Stimulated activated CD4-positive, alpha-beta T cell treated with anti-CD3 and anti-CD28 coated beads, Interleukin-1b, Interleukin-23, amount 100 ng/mL, for 4 hours (primary cell): ENCODE measurements at regions not wholly inside any gene's neighbourhood (a gene's known extent, or its start where the extent isn't known, plus 50 kb on each side); places are given as distances from the start of the nearest gene placed in this dataset.

Experiments
- DNase-seq, 2 donors: peaks; one replicate each; pipeline ENCODE4 v3.0.0-alpha.2; 2020; ENCODE audit warnings: low read depth in 2 of 2

- no peak for DNase-seq
Observed at GRCh38 chr2:19235308-19235707, 123.1 kb downstream of the OSR1 start.

DNA sequence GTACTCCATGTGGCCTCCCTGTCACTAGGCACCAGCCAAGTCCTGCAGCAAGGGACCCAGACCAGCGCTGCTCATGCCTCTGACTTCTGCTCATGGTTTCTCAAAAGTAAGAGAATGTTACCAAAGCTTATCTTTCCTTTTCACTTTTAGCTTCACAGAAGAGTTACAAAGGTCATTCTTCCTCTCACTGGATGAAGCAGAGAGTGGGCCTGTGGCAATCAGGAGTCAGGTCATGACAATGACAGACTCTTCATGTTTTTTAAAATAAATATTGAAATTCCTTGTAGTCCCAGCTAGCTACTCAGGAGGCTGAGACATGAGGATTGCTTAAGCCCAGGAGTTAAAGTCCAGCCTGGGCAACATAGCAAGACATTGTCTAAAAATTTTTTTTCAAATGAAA lies 126.1 kb downstream of the OSR1 start:
- DNase-seq: no peak

DNA sequence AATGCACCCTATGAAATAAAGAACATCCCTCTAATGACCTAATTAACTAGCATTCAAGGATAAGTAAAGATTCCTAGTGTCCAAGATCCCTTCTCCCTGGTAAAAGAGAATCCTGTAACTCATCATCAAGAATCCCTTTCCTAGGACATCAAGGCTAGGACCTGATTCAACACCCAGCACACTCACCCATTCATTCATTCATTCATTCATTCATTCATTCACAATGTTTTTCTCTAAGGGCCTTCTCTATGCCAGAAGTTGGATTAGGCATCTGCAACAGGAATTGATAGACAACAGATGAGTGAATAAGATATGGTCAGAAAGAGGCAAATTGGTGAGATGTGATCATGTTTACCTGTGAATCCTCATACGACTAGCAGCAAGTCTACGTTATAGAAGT lies 126.8 kb downstream of the OSR1 start:
- no peak for DNase-seq

GRCh38 chr2:19230626-19231025 lies 127.8 kb downstream of the OSR1 start:
- DNase-seq: no peak

DNA sequence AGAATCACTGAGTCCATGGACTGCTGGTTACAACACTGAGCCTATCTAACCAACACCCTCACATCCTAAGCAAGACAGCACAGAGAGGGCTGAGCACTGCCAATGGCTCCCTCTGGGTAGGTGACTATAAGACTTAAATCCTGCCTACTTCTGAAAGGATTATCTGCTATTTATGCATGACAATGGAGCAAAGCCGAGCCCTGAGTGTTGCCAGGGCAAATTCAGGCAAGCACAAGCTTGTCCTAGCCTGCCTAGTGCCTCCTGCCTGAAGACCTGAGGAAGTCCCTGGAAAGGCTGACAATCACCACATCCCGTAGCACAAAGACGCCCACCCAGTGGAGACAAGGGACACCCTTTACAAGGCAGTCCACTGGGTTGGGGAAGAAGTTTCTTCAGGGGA lies 129.7 kb downstream of the OSR1 start:
- DNase-seq: no peak

DNA sequence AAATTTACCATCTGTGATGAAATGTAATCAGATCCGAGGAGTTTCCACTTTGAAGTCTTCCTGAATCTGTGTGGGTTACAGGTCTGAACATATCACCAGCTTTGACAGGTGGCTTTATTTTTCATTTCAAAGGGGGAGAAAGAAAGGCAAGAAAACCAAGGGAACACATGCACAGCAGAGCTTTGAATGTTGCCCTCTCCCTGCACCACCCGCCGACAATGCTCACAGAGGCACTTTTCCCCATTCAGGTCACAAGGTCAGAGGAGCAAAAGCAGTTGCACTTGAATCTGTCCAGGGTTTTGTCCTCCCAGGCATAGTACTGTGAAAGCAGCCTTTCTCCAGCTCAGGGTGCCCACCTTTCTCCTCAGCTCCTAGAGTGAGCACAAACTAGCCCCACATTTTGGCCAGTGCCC lies 130.2 kb downstream of the OSR1 start:
- no peak for DNase-seq

GRCh38 chr2:19226871-19227270 lies 131.6 kb downstream of the OSR1 start:
- DNase-seq: no peak

DNA sequence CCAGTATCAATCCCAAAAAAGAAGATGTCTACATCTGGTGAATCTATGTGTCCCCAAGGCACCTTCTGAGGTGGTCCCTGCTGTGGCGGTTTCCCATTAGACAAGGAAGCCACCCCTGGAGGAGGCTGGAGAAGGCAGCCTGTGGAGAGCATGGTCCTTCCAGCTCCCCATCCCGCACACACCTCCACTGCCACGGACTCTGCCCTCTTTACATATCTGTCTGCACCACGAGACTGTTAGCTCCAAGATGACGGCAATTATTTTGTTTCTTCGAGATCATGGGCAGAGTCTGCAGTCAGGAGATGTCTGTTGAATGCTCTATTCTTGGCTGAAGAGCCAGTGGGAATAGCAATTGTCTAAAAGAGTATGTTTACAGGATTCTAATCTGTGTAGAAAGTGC lies 132.0 kb downstream of the OSR1 start:
- DNase-seq: no peak

DNA sequence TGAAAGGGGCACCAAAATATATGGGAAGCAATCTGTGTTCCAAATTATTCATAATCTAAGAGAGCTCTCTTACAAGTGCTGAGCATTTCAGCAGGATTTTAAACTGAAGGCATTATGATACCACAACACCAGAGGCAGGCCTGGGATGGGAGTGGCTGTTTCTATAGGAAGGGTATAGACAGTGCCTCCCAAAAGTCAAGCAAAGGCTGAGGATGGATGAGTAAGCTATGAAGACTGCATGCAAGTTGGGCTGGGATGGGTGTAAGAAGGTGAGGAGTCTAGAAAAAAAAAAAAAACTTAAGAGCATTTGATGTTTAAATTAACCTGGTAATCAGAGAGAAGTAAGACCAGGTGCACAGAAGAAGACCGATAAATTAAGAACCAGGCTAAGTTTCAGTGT lies 132.5 kb downstream of the OSR1 start:
- no peak for DNase-seq

DNA sequence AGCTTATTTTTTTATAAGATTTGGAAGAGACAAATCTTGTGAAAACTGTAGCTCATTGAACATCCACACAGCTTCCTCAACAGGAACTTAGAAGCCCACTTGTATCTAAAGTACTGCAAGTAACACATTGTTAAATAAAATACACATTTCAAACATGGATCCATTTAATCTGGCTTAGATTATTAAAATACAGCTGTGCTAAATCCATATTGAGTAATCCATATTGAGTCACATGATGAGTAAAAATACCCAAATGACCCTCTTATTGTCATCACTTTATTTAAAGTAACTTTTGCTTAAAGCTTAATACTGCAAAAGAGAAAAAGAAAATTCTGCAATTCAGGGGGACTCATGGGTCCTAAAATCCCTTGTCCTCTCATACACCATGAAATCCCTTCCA lies 133.3 kb downstream of the OSR1 start:
- DNase-seq: no peak

- DNase-seq: no peak
Observed at GRCh38 chr2:19224486-19224885, 133.9 kb downstream of the OSR1 start.

DNA sequence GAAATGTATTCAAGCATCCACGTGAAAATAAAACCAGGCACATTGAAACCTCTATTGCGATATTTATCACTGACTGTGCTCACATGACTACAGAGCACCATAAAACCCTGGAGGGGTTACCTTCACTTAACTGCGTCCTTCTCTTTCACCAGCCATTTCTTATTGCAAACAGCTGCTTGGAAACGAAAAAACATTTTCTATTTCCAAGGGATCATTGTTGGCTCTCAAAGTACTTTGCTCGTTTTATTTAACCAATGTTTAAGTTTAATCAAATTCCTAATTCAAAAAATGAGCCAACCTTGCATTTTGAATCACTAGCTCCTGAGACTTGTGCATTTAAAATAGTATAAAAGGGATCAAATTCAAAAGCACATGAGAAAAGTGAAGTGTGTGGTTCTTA lies 134.4 kb downstream of the OSR1 start:
- DNase-seq: no peak

DNA sequence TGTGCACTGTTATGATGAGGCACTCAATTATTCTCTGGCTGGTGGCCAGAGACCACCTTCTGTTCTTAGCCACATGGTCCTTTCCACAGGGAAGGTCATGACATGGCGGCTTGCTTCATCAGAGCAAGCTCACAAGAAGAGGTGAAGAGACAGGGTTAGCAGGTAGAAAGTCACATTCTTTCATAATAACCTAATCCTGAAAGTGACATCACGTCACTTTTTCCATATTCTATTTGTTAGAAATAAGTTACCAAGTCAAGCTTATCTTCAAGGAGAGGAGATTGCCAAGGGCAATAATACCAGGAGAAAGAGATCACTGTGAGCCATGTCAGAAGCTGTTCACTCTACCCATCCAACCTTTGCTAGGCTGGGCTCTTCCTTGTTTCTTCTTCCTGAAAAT lies 139.4 kb downstream of the OSR1 start:
- no peak for DNase-seq

DNA sequence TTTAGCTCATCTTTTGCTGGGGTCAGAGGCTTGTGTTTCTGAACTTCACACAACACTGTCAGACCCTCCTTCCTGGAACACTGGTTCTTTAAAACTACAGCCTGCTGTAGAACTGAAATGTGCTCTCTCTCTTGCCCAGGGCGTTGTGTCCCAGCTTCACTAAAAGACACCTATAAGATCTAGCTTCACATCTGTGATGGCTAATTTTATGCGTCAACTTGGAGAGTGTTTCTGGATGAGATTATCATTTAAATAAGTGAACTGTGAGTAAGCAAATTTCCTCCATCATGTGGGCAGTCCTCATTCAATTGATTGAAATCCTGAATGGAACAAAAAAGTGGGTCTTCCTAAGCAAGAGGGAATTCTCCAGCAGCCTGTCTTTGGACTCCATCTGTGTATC lies 140.3 kb downstream of the OSR1 start:
- DNase-seq: no peak

- DNase-seq: no peak
Observed at GRCh38 chr2:19216676-19217602, 141.5 kb downstream of the OSR1 start.

DNA sequence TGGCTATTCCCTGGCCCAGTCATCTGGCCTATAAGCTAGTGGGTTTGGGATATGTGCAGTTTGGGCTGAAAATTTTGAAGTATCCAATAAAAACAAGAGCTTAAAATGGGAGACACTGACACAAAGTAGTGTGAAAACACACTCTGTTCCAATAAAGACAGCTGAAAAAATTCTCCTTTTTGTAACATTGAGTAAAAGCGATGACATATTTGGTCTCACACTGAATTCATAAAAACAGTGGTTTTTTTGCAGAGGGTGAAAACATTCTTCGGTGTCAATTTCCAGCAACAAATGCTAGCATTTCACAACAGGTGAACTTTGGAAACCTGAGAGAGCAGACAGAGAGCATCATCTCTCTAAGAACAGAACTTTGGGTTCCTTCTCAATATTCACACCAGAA lies 142.2 kb downstream of the OSR1 start:
- no peak for DNase-seq

GRCh38 chr2:19214682-19215391 lies 143.6 kb downstream of the OSR1 start:
- no peak for DNase-seq

- no peak for DNase-seq
Observed at GRCh38 chr2:19209575-19210341, 148.7 kb downstream of the OSR1 start.

DNA sequence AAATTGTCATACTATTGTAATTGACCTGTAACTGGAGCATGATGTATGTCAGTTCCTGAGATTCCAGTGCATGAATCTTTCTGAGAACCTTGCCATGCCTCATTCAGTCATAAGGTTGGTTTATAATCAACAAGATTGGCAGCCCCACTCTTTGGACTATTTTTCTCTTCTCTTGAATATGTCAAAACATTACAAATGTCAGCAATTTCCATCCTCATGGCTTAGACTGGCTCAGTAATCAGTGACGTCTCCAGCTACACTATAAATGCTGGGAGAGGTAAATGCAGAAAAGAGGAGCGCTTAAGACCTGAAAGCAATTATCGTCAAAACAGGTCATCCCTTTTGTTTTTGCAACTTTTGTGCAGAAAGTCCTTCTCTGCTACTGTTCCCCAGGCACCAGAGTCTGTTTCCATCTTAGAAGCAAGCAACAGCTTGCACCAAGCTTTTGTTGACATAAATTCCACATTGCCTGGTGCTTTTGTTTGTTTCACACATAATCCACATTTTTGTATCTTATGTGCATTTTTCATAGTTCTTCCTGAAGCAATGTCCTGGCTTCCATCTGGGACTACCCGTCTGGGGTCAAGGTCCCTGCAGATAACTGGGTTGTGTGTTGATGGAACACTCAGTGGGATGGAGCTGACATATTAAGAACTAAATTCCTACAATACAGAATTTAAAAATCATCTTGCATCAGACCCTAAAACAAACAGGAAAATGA lies 149.8 kb downstream of the OSR1 start:
- no peak for DNase-seq

DNA sequence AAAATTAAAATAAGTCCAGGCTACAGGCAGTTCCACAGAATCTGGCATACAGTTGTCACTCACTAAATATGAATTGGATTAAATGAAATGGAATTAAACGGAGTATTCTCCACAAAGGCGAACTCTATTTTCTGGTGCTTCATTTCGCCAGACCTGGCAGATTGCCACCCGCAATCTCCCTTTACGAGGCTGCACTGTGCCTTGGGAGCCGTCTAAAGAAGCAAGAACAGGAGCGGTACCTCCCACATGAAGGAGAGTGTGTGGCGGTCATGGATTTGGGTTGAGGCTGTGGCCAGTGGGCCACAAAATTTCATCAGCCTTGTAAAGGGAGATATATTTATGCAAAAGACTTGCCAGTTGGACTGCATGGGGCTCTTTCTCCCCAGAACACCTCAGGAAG lies 151.0 kb downstream of the OSR1 start:
- no peak for DNase-seq

- no peak for DNase-seq
Observed at GRCh38 chr2:19205983-19206533, 152.4 kb downstream of the OSR1 start.

GRCh38 chr2:19203866-19204265 lies 154.6 kb downstream of the OSR1 start:
- no peak for DNase-seq
